NCI-H2227 (cell line): ENCODE measurements at regions not wholly inside any gene's neighbourhood (a gene's known extent, or its start where the extent isn't known, plus 50 kb on each side); places are given as distances from the start of the nearest gene placed in this dataset.
A peak's percentile ranks its signal among the peaks of the same experiment; 100 is the strongest.

Source experiments
- DNase-seq: peaks from one replicate; lab custom pipeline; 2025; ENCODE audit not compliant: unreplicated experiment; lab: John Stamatoyannopoulos, UW

GRCh38 chr15:56868170-56868569, 50.3 kb upstream of the TCF12 start:
- DNase-seq: no peak

DNA sequence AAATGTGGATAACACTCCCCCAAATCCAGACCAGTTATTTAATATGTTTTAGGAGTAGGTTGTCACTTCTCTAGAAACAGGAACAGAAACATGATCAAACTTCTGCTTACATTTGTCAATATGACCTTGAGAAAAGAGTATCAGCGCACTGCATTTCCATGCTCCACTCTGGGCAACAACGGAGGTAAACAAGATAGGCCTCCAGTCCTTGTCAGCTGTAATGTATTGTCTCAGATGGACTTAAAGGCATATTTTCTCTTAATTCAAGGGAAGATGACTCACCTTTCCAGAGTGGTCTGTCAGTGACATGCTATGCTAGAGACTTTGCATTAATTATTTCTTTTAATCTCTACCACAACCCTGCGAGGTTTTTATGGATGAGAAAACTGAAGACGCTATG, 51.6 kb upstream of the TCF12 start:
- DNase-seq: no peak

- no peak for DNase-seq
Measured at GRCh38 chr15:56857828-56858227, 60.6 kb upstream of the TCF12 start.

GRCh38 chr15:56856934-56857333, 61.5 kb upstream of the TCF12 start:
- no peak for DNase-seq

DNA sequence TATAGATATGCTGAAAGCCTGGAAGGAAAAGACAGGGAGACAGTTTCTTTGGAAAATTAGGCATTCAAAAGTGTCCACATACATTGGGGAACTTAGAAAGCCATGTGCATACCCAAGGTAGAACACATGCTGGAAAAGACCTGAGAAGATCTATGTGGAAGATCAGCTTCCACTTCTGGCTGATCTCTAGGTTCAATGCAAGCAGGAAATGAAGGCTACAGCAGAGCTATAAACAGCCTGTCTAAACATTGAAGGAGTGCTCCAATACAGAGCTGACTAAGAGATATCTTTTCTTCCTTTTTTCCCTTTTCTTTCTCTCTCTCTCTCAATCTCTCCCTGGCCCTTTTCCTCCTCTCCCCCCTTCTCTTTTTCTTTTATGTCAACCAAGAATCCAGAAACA, 73.6 kb upstream of the TCF12 start:
- no peak for DNase-seq

GRCh38 chr15:56844471-56844870, 74.0 kb upstream of the TCF12 start:
- no peak for DNase-seq

DNA sequence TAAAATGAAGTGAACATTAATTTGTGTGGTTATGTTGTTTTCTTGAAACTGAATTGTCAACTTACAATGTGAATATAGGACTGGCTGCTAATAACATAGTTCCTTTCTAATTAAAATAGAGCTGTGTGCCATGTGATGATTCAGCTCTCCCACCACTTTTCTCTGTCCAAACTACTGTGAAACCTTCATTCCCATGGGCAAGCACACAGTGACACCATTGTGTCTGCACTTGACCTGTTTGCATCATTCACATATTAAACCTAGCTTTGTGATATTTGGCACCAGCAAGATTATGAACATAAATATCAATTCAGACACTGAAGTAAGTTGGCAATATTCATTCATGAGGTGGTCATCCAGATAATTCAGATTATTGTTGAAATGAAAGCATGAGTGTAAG, 78.8 kb upstream of the TCF12 start:
- DNase-seq: no peak

GRCh38 chr15:56839099-56839498, 79.3 kb upstream of the TCF12 start:
- DNase-seq: no peak

- DNase-seq: no peak
Measured at GRCh38 chr15:56838085-56838484, 80.4 kb upstream of the TCF12 start.

DNA sequence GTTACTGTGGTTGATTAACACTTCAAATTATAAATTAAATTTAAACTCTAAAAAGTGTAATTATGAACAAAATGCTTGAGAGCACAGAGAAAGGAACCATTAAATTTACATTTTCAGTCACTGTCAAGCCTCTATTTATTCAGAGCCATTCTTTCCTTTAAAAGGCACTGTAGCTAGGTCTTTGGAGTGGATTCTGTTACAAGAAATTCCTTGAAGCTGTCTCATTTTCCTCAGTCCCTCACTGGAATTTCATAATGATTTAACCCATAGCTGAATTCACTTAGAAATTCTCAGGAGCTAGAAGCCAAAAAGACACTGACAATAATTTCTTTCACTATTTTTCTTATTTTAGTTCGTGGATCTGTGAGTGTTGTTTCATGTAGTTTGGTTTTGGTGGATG, 81.2 kb upstream of the TCF12 start:
- no peak for DNase-seq

DNA sequence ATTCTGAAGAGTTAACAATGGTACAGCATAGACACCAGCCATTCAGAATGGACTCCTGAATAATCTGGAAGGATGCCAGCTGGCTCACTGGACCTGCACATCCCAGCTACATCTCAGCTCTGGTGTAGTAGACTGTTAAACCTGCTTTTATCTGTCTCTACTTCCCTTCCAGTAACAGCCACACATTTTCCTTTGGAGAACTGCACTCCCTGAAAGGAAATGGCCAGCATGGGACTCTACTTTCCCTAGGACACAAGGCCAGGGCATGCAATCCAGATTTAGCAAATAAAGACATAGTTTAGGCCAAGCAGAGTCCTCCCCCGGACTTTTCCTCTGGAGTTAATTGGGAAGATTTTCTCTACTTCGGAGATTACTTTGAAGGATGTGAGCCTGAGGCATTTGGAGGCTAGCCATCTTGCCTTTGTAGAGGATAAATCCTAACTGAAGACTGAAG, 82.7 kb upstream of the TCF12 start:
- no peak for DNase-seq

DNA sequence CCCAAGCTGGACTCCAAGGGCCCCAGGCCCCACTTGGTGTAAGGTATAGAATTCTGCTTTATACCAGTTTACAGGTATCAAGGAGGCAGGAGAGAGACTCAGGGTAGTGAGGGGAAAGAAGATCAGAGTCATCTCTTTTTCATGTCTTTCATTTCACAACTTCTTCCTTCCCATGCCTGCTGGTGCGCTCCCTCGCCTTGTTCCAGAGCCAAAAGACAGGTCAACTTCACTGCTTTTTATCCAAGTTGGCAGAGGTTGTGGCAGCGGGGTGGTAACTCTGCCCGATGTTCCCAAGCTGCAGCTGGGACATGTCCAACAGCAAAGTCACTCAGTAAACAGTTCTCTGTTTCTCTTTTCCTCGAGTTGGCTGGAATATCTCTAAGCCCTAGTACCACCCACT, 86.3 kb upstream of the TCF12 start:
- no peak for DNase-seq

DNA sequence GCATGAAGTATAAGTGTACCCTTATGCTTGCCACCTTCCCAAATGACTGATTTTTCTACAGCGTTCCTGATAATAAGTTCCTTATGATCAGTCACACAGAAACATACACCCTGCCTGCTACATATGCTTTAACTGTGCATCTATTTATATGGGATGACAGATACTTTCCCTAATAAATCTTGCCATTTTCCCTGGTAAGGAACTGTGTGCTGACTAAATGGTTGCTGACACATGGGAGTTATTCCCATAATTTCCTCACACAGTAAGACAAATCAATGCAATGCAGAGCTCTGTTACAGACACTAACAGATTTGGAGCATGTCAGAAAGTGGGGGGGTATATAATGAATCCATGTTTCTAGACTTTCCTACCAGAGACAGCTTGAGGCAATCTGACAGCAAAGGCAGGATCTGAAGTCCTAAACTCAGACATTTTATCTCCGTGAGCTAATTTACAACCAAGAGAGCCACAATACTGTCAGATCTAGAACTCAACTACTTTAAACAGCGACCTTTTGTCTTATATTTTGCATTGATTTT, 86.9 kb upstream of the TCF12 start:
- no peak for DNase-seq

DNA sequence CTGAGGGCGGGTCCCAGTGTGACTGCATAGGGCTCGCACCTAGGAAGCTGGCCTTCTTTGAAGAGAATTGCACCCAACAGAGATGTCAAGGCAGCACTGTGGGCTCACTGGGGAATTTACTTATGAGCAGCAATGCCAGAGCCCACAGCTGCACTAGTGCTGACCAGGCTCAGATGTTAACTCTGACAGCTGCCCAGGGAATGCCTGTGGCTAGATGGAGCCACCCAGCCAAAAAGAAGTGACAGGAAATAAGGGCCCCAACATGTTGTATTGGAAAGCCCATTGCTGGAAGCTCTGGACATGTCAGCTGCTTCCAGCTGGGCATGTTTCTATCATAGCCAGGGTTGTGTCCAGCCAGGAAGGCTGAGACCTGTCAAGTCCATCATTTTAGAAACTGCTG, 90.9 kb upstream of the ZNF280D start:
- no peak for DNase-seq

DNA sequence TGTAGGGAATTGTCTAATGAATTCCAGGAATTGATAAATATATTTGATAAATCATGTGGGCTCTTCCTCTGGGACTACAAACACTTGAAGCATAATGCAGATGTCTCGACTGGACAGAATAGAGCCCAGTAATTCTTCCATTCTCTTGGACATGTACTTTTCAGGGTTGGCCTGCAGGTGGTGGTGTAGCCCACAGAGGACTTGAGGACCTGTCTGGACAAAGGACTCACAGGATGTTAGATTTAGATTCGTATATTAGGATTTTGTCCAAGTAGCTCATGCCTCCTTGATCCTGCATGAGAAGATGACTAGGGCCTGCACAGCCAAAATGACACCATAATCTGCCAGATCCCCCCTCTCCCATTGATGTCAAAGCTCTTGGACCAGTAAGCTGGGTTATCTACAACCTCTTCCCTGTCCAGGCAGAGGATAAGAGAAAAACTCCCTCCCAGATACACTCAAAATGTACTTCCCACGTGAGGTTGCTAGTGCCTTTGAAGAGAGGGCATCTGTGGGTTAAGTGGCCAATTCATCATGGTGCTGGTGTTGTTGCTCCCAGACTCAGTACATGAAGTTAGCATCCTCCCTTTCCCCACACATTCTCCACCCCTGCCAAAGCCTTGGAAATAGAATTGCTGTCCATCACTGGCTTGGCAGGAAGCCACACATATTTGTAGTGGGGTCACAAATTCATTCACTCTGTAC, 88.6 kb upstream of the ZNF280D start:
- peak; percentile 52 for DNase-seq

DNA sequence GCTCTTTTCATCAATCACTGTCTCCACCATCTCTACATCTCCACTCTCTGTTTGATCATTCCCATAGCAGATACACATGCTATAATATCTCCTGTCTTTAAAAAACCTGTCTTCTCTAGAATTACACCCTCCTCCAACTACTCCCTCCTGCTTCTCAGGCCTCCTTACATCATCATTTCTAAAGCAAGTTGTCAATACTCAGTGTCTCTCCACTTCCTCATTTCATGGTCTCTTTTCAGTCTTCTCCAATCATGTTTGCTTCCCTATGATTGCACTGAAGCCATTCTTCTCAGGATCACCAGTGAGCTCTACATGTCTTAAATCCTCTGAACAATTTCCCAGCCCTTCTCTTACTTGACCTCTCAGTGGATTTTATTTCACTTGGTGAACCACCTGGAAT, 87.0 kb upstream of the ZNF280D start:
- no peak for DNase-seq

GRCh38 chr15:56817321-56818080, 84.2 kb upstream of the ZNF280D start:
- no peak for DNase-seq

- DNase-seq: no peak
Measured at GRCh38 chr15:56816781-56817180, 83.5 kb upstream of the ZNF280D start.

DNA sequence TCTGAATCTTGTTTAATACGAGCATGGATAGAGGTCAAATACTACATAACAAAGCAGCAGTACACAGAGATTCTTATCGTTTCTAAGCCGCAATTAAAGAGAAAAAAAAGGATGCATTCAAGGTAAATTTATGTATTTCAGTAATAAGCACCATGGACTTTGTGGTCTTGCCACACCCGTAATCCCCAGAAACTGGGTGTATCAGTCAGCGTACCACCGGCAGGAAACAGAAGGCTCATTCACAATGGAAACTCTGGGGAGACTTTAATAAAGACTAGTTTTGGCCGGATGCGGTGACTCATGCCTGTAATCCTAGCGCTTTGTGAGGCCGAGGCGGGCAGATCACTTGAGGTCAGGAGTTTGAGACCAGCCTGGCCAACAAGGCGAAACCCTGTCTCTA, 81.9 kb upstream of the ZNF280D start:
- DNase-seq: no peak

GRCh38 chr15:56814429-56814828, 81.1 kb upstream of the ZNF280D start:
- DNase-seq: no peak

GRCh38 chr15:56813995-56814394, 80.7 kb upstream of the ZNF280D start:
- no peak for DNase-seq

GRCh38 chr15:56812961-56813360, 79.7 kb upstream of the ZNF280D start:
- DNase-seq: no peak
